H1 (cell line): ENCODE measurements at regions not wholly inside any gene's neighbourhood (a gene's known extent, or its start where the extent isn't known, plus 50 kb on each side); places are given as distances from the start of the nearest gene placed in this dataset.

ENCODE experiments used
- CTCF ChIA-PET: fragments of 300-600 bp; sonication (Branson Sonifier 250); formaldehyde crosslinking; loops from one replicate; lab custom pipeline; 2021; ENCODE audit not compliant: partially characterized antibody; lab: Charles Lee
- POLR2A ChIA-PET: fragments of 300-600 bp; sonication (Branson Sonifier 250); formaldehyde crosslinking; loops from one replicate; lab custom pipeline; 2021; ENCODE audit warnings: inconsistent platforms; ENCODE audit not compliant: partially characterized antibody; lab: Charles Lee
- DNase-seq, 2 experiments: peaks; one replicate each; pipeline versions ENCODE4 v3.0.0 to v3.0.0-alpha.2; 2010 to 2022; ENCODE audit warnings: low spot score in 2 of 2, low read depth in 1 of 2, mixed read lengths in 1 of 2
- FAIRE-seq: peaks from 2 replicates; lab custom pipeline; 2011; peaks lifted over from hg19 to GRCh38; lab: Jason Lieb, UNC
- H2AFZ ChIP-seq: 2 replicates; pipeline ENCODE4 v1.8.1; 2012; ENCODE audit warnings: low read length, inconsistent platforms
- H2AK5ac ChIP-seq: 2 replicates; pipeline ENCODE4 v1.6.1; 2013; ENCODE audit warnings: low read depth, low read length
- H2BK120ac ChIP-seq: replicated peaks from 2 replicates; pipeline ENCODE3; 2013; ENCODE audit warnings: low read depth, low read length, inconsistent platforms
- H2BK12ac ChIP-seq: 2 replicates; pipeline ENCODE4 v1.6.1; 2013; ENCODE audit warnings: low read depth, low read length
- H2BK15ac ChIP-seq: 2 replicates; pipeline ENCODE4 v1.6.1; 2013; ENCODE audit warnings: low read length
- H2BK20ac ChIP-seq: 2 replicates; pipeline ENCODE4 v1.6.1; 2013; ENCODE audit warnings: low read length
- H2BK5ac ChIP-seq: 2 replicates; pipeline ENCODE4 v1.6.1; 2013; ENCODE audit warnings: low read depth, low read length
- H3K14ac ChIP-seq: 2 replicates; pipeline ENCODE4 v1.6.1; 2013; ENCODE audit warnings: inconsistent platforms; ENCODE audit not compliant: insufficient read length
- H3K18ac ChIP-seq: 2 replicates; pipeline ENCODE4 v1.6.1; 2013; ENCODE audit warnings: low read length; ENCODE audit errors: extremely low read depth
- H3K23ac ChIP-seq: 2 replicates; pipeline ENCODE4 v1.6.1; 2013; ENCODE audit warnings: inconsistent platforms; ENCODE audit not compliant: insufficient read length
- H3K23me2 ChIP-seq: 2 replicates; pipeline ENCODE4 v1.6.1; 2013; ENCODE audit warnings: low read depth, low read length
- H3K27ac ChIP-seq: 2 replicates; pipeline ENCODE4 v1.6.1; 2011; ENCODE audit warnings: low read depth, low read length, inconsistent platforms
- H3K27me3 ChIP-seq, 4 experiments: replicated peaks in 1 of 4; 1 replicate in 1 of 4; 2 replicates in 3 of 4; pipeline versions ENCODE4 v1.6.1 to v1.8.1; 2011 to 2013; ENCODE audit warnings: low read length in 3 of 4, mild to moderate bottlenecking in 3 of 4, inconsistent platforms in 2 of 4, mixed read lengths in 2 of 4, moderate library complexity in 1 of 4; ENCODE audit not compliant: control insufficient read depth in 3 of 4, insufficient read depth in 3 of 4; ENCODE audit errors: extremely low read depth in 1 of 4
- H3K36me3 ChIP-seq, 4 experiments: 2 replicates each; pipeline versions ENCODE4 v1.6.1 to v1.8.1; 2011 to 2013; ENCODE audit warnings: mild to moderate bottlenecking in 4 of 4, low read length in 3 of 4, moderate library complexity in 2 of 4, control low read depth in 1 of 4, inconsistent platforms in 1 of 4; ENCODE audit not compliant: insufficient read depth in 4 of 4, control insufficient read depth in 2 of 4
- H3K4ac ChIP-seq: replicated peaks from 2 replicates; pipeline ENCODE3; 2013; ENCODE audit warnings: low read length, low read depth, mixed read lengths, inconsistent platforms; ENCODE audit not compliant: insufficient read length
- H3K4me1 ChIP-seq, 4 experiments: replicated peaks in 1 of 4; 1 replicate in 1 of 4; 2 replicates in 3 of 4; pipeline versions ENCODE4 v1.6.1 to v1.8.1; 2011 to 2013; ENCODE audit warnings: low read length in 3 of 4, inconsistent platforms in 2 of 4, mixed read lengths in 1 of 4; ENCODE audit not compliant: insufficient read depth in 4 of 4, control insufficient read depth in 3 of 4
- H3K4me2 ChIP-seq, 2 experiments: 2 replicates each; pipeline versions ENCODE4 v1.6.1 to v1.8.1; 2011 to 2013; ENCODE audit warnings: low read depth in 2 of 2, low read length in 2 of 2, control low read depth in 1 of 2, inconsistent platforms in 1 of 2, mild to moderate bottlenecking in 1 of 2; ENCODE audit not compliant: insufficient read depth in 1 of 2
- H3K4me3 ChIP-seq, 4 experiments: fragments of 200-600, 300-600 bp in 1 of 4; sonication (generic), shearing (Covaris generic), sonication (Bioruptor Twin) in 1 of 4; 2 replicates each; pipeline versions ENCODE4 v1.5.1 to v1.8.1; 2011 to 2016; ENCODE audit warnings: low read length in 4 of 4, low read depth in 3 of 4, control low read depth in 2 of 4, inconsistent platforms in 2 of 4, mild to moderate bottlenecking in 2 of 4, mixed read lengths in 1 of 4, moderate library complexity in 1 of 4; ENCODE audit not compliant: insufficient read depth in 2 of 4; ENCODE audit errors: extremely low read depth in 1 of 4
- H3K56ac ChIP-seq: replicated peaks from 2 replicates; pipeline ENCODE3; 2013; ENCODE audit warnings: low read depth, mild to moderate bottlenecking, mixed read lengths, low read length, inconsistent platforms; ENCODE audit not compliant: insufficient read length
- H3K79me1 ChIP-seq: 2 replicates; pipeline ENCODE4 v1.6.1; 2013; ENCODE audit warnings: low read depth, low read length, control low read depth
- H3K79me2 ChIP-seq, 2 experiments: 2 replicates each; pipeline versions ENCODE4 v1.6.1 to v1.8.1; 2012 to 2013; ENCODE audit warnings: low read length in 2 of 2, mild to moderate bottlenecking in 2 of 2, inconsistent platforms in 1 of 2; ENCODE audit not compliant: insufficient read depth in 2 of 2, control insufficient read depth in 1 of 2
- H3K9ac ChIP-seq, 4 experiments: replicated peaks in 1 of 4; 1 replicate in 1 of 4; 2 replicates in 3 of 4; pipeline versions ENCODE4 v1.6.1 to v1.8.1; 2011 to 2013; ENCODE audit warnings: low read depth in 3 of 4, low read length in 3 of 4, control low read depth in 2 of 4, mild to moderate bottlenecking in 2 of 4, moderate library complexity in 2 of 4, inconsistent platforms in 1 of 4; ENCODE audit errors: extremely low read depth in 1 of 4
- H3K9me3 ChIP-seq, 2 experiments: 2 replicates each; pipeline versions ENCODE4 v1.6.1 to v1.8.1; 2012 to 2013; ENCODE audit warnings: mild to moderate bottlenecking in 2 of 2, moderate library complexity in 2 of 2, control low read depth in 1 of 2, inconsistent platforms in 1 of 2, low read depth in 1 of 2, low read length in 1 of 2, mixed read lengths in 1 of 2; ENCODE audit not compliant: insufficient read depth in 2 of 2
- H4K20me1 ChIP-seq, 2 experiments: replicated peaks in 1 of 2; 2 replicates each; pipeline versions ENCODE3 to v1.8.1; 2011 to 2013; ENCODE audit warnings: inconsistent platforms in 2 of 2, low read length in 2 of 2, mild to moderate bottlenecking in 1 of 2; ENCODE audit not compliant: insufficient read depth in 2 of 2, control insufficient read depth in 1 of 2
- H4K5ac ChIP-seq: 2 replicates; pipeline ENCODE4 v1.6.1; 2013; ENCODE audit warnings: low read length, low read depth, mixed read lengths, inconsistent platforms; ENCODE audit not compliant: insufficient read length
- H4K8ac ChIP-seq: 2 replicates; pipeline ENCODE4 v1.8.0; 2013; ENCODE audit warnings: mild to moderate bottlenecking, moderate library complexity, low read length, inconsistent platforms; ENCODE audit not compliant: insufficient read depth; ENCODE audit errors: extremely low read depth
- H4K91ac ChIP-seq: replicated peaks from 2 replicates; pipeline ENCODE3; 2013; ENCODE audit warnings: low read length, mixed read lengths, inconsistent platforms; ENCODE audit not compliant: insufficient read length
- ASH2L ChIP-seq: fragments of 200-600, 300-600 bp; sonication (generic); IDR thresholded peaks from one replicate; pipeline ENCODE4 v1.7.1; 2017; ENCODE audit warnings: low read length
- BRCA1 ChIP-seq: IDR thresholded peaks from 2 replicates; pipeline ENCODE4 v1.6.1; 2012; ENCODE audit warnings: low read depth, low read length, improper control_type of control experiment
- CEBPB ChIP-seq: IDR thresholded peaks from 2 replicates; pipeline ENCODE4 v1.6.1; 2012; ENCODE audit warnings: low read depth, low read length
- JUND ChIP-seq: IDR thresholded peaks from 2 replicates; pipeline ENCODE4 v1.6.1; 2011; ENCODE audit warnings: mild to moderate bottlenecking, improper control_type of control experiment, low read length
- WGBS, 2 experiments: shearing (Covaris generic) in 1 of 2; methylation state at CpG; one replicate each; pipeline versions ENCODE4 v1.1.6 to v1.1.7; 2013 to 2015; ENCODE audit warnings: low lambda C conversion rate in 2 of 2, mixed read lengths in 2 of 2, inconsistent platforms in 1 of 2, low coverage in 1 of 2, missing lambda C conversion rate in 1 of 2; ENCODE audit not compliant: insufficient replicate concordance in 2 of 2, insufficient coverage in 1 of 2, insufficient read length in 1 of 2; ENCODE audit errors: extremely low coverage in 1 of 2, missing lambda C conversion rate in 1 of 2; 5-methylcytosine and 5-hydroxymethylcytosine counted together
- TF ChIP-seq, protein P1 (sequence below): IDR thresholded peaks from 2 replicates; pipeline ENCODE4 v1.6.1; 2012; ENCODE audit warnings: inconsistent platforms

DNA sequence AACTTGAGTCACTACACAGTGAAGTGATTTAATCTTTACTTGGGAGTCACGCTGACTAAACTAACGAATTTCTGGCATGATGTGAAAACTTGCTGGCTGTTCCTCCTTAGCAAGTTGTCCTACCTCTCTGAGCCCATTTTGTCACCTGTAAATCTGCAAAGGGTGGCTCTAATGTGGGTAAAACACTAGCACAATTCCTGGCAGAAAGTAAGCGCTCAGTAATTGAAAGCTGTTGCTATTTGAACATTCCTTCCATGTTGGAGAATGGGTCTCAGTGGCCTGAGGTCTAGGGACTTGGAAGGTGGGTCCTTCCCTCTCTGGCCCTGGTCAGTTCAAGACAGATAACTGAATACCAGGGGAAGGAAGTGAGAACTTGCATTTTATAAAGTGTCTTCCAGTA, 309.0 kb upstream of the PROX1 start:
- Histone ChIP-seq H3K18ac (no peak overlapping the region), H3K79me2 (no peaks in the 10 kb centered on the region), H3K23ac (no peak overlapping the region), H3K36me3 (no peaks in the 10 kb centered on the region), H4K8ac (no peak overlapping the region), H2BK5ac (no peak overlapping the region), H2BK120ac (no peak overlapping the region), H3K27me3 (no peaks in the 10 kb centered on the region), H4K91ac (no peak overlapping the region), H3K4me3 (no peak overlapping the region), H2AFZ (no peak overlapping the region), H3K9me3 (0 out of 4 replicates have a peak, but pooled peaks cover 0 to 3% of the 10 kb centered on the region in 2 experiments), H2AK5ac (no peak overlapping the region), H3K27ac (no peak overlapping the region), H3K79me1 (no peaks in the 10 kb centered on the region), H2BK20ac (no peak overlapping the region), H4K20me1 (no peaks in the 10 kb centered on the region), H3K14ac (no peak overlapping the region), H4K5ac (no peak overlapping the region), H3K4me2 (no peak overlapping the region), H3K56ac (no peak overlapping the region), H2BK12ac (no peak overlapping the region), H3K23me2 (no peaks in the 10 kb centered on the region), H3K9ac (no peak overlapping the region), H3K4me1 (no peaks in the 10 kb centered on the region), H3K4ac (no peak overlapping the region), H2BK15ac (no peak overlapping the region)
- 90% methylated on average over 3 of the region's 3 CpGs; no CpG with 5 or more reads in 1 of the 2 experiments for WGBS, 2 experiments
- TF ChIP-seq CEBPB, result no peak
- no peak for TF ChIP-seq BRCA1
- TF ChIP-seq, protein P1, sequence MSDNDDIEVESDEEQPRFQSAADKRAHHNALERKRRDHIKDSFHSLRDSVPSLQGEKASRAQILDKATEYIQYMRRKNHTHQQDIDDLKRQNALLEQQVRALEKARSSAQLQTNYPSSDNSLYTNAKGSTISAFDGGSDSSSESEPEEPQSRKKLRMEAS, result no peak
- no peak for TF ChIP-seq JUND
- no peak for TF ChIP-seq ASH2L
- CTCF ChIA-PET, result no interaction called here
- DNase-seq, result no peak
- POLR2A ChIA-PET, result no interaction called here
- FAIRE-seq, result no peak
